Naive thymus-derived CD4-positive, alpha-beta T cell (primary cell): ENCODE measurements at regions not wholly inside any gene's neighbourhood (a gene's known extent, or its start where the extent isn't known, plus 50 kb on each side); places are given as distances from the start of the nearest gene placed in this dataset.

Experiments used
- ATAC-seq: fragments of 150-1000 bp; cut with Tn5 transposase; 2 replicates; pipeline ENCODE4 v1.10.0; 2021; ENCODE audit warnings: mild to moderate bottlenecking, moderate library complexity
- CTCF ChIA-PET: fragments of 350-600 bp; sonication (Branson Sonifier 250); formaldehyde crosslinking; loops from one replicate; lab custom pipeline; 2021; ENCODE audit warnings: antibody characterized with exemption; lab: Charles Lee
- POLR2A ChIA-PET: fragments of 350-600 bp; sonication (Branson Sonifier 250); formaldehyde crosslinking; loops from one replicate; lab custom pipeline; 2021; ENCODE audit warnings: antibody characterized with exemption, inconsistent platforms; lab: Charles Lee
- DNase-seq, 9 donors: peaks; one replicate each; pipeline versions ENCODE4 v3.0.0 to v3.0.0-alpha.2; 2020 to 2022; ENCODE audit warnings: mixed read lengths in 1 of 9
- H3K27ac ChIP-seq: one replicate; pipeline ENCODE4 v1.7.0; 2013; ENCODE audit warnings: mild to moderate bottlenecking, low read depth, low read length, moderate library complexity
- H3K27me3 ChIP-seq, 2 donors: one replicate each; pipeline ENCODE4 v1.7.0; 2013; ENCODE audit warnings: low read length in 2 of 2, mild to moderate bottlenecking in 2 of 2, moderate library complexity in 2 of 2; ENCODE audit not compliant: control insufficient read depth in 2 of 2, insufficient read depth in 2 of 2
- H3K36me3 ChIP-seq, 3 experiments: 1 replicate in 2 of 3; 2 replicates in 1 of 3; pipeline ENCODE4 v1.7.0; 2013; ENCODE audit warnings: low read length in 3 of 3, mild to moderate bottlenecking in 3 of 3, moderate library complexity in 1 of 3; ENCODE audit not compliant: insufficient read depth in 3 of 3, control insufficient read depth in 2 of 3
- H3K4me1 ChIP-seq, 2 donors: one replicate each; pipeline ENCODE4 v1.7.0; 2013; ENCODE audit warnings: low read length in 2 of 2, mild to moderate bottlenecking in 2 of 2, moderate library complexity in 1 of 2; ENCODE audit not compliant: control insufficient read depth in 2 of 2, insufficient read depth in 2 of 2
- H3K4me3 ChIP-seq: 2 replicates; pipeline ENCODE4 v1.7.0; 2013; ENCODE audit warnings: mild to moderate bottlenecking, low read length
- H3K9me3 ChIP-seq, 3 experiments: 1 replicate in 2 of 3; 2 replicates in 1 of 3; pipeline ENCODE4 v1.7.0; 2013; ENCODE audit warnings: low read length in 3 of 3; ENCODE audit not compliant: control insufficient read depth in 2 of 3
- H3K27ac Mint-ChIP-seq, 9 donors: one replicate each; pipeline ENCODE4 v1.8.0; 2020 to 2022; ENCODE audit warnings: mixed read lengths in 9 of 9, mild to moderate bottlenecking in 8 of 9, moderate library complexity in 5 of 9, inconsistent platforms in 2 of 9
- H3K27me3 Mint-ChIP-seq, 5 donors: one replicate each; pipeline ENCODE4 v1.8.0; 2021 to 2022; ENCODE audit warnings: mixed read lengths in 5 of 5, mild to moderate bottlenecking in 1 of 5
- H3K36me3 Mint-ChIP-seq, 5 donors: one replicate each; pipeline ENCODE4 v1.8.0; 2020 to 2022; ENCODE audit warnings: mixed read lengths in 5 of 5, mild to moderate bottlenecking in 3 of 5, inconsistent platforms in 1 of 5
- H3K4me1 Mint-ChIP-seq, 7 donors: one replicate each; pipeline ENCODE4 v1.8.0; 2020 to 2022; ENCODE audit warnings: mixed read lengths in 7 of 7, mild to moderate bottlenecking in 3 of 7, inconsistent platforms in 1 of 7
- H3K4me3 Mint-ChIP-seq, 10 donors: one replicate each; pipeline ENCODE4 v1.8.0; 2020 to 2022; ENCODE audit warnings: mild to moderate bottlenecking in 10 of 10, mixed read lengths in 10 of 10, moderate library complexity in 6 of 10, inconsistent platforms in 2 of 10
- H3K9me3 Mint-ChIP-seq, 11 donors: one replicate each; pipeline ENCODE4 v1.8.0; 2020 to 2022; ENCODE audit warnings: mixed read lengths in 11 of 11, mild to moderate bottlenecking in 4 of 11, inconsistent platforms in 1 of 11, moderate library complexity in 1 of 11
- intact Hi-C, 2 donors: fragments of 100-400 bp; cut with micrococcal nuclease; formaldehyde crosslinking; loops; one replicate each; pipeline ENCODE4 v1.15.1; 2023

GRCh38 chr1:80384959-80385358 lies 1378.4 kb upstream of the ADGRL4 start:
- Mint-ChIP-seq H3K9me3 (peaks cover 0 to 22% (median 6%) of the 10 kb centered on the region in 11 donors), H3K27ac (no peak overlapping the region), H3K4me3 (no peak overlapping the region), H3K4me1 (no peaks in the 10 kb centered on the region), H3K27me3 (no peaks in the 10 kb centered on the region), H3K36me3 (no peaks in the 10 kb centered on the region)
- intact Hi-C loops, result no loop called here
- no peaks in the 10 kb centered on the region for H3K9me3 ChIP-seq
- no peaks in the 10 kb centered on the region for H3K36me3 ChIP-seq
- ChIA-PET POLR2A (no interaction called here), CTCF (interaction anchor here (0.6 kb wide), 2 partner anchors 157 to 259 kb away, joined by 3 read pairs; no protein-coding TSS in a partner anchor)
- no peak for DNase-seq
- no peak for ATAC-seq
- H3K4me3 ChIP-seq, result no peak overlapping the region
- no peaks in the 10 kb centered on the region for H3K27me3 ChIP-seq
- H3K4me1 ChIP-seq, result no peaks in the 10 kb centered on the region
- H3K27ac ChIP-seq, result no peak overlapping the region

GRCh38 chr1:80384083-80384830 lies 1377.7 kb upstream of the ADGRL4 start:
- Histone ChIP-seq H3K4me3 (no peak overlapping the region), H3K36me3 (no peaks in the 10 kb centered on the region), H3K4me1 (no peaks in the 10 kb centered on the region), H3K27me3 (no peaks in the 10 kb centered on the region), H3K9me3 (no peaks in the 10 kb centered on the region), H3K27ac (no peak overlapping the region)
- no peaks in the 10 kb centered on the region for H3K36me3 Mint-ChIP-seq
- H3K27me3 Mint-ChIP-seq, result no peaks in the 10 kb centered on the region
- no peak overlapping the region for H3K27ac Mint-ChIP-seq
- H3K4me3 Mint-ChIP-seq, result no peak overlapping the region
- CTCF ChIA-PET, result interaction anchor here (0.6 kb wide), 2 partner anchors 157 to 260 kb away, joined by 3 read pairs; no protein-coding TSS in a partner anchor
- intact Hi-C loops, result no loop called here
- peaks cover 0 to 17% (median 4%) of the 10 kb centered on the region in 11 donors for H3K9me3 Mint-ChIP-seq
- DNase-seq (no peak), ATAC-seq (no peak)
- POLR2A ChIA-PET, result no interaction called here
- H3K4me1 Mint-ChIP-seq, result no peaks in the 10 kb centered on the region

GRCh38 chr1:80375662-80376061 lies 1369.1 kb upstream of the ADGRL4 start:
- DNase-seq, result no peak
- Histone ChIP-seq H3K4me3 (no peak overlapping the region), H3K9me3 (no peaks in the 10 kb centered on the region), H3K4me1 (no peaks in the 10 kb centered on the region), H3K36me3 (no peaks in the 10 kb centered on the region), H3K27ac (no peak overlapping the region), H3K27me3 (no peaks in the 10 kb centered on the region)
- H3K27ac Mint-ChIP-seq, result no peak overlapping the region
- H3K36me3 Mint-ChIP-seq, result no peaks in the 10 kb centered on the region
- no peaks in the 10 kb centered on the region for H3K4me1 Mint-ChIP-seq
- ChIA-PET CTCF (no interaction called here), POLR2A (no interaction called here)
- no peak for ATAC-seq
- H3K9me3 Mint-ChIP-seq, result peaks cover 0 to 15% (median 4%) of the 10 kb centered on the region in 11 donors
- no peaks in the 10 kb centered on the region for H3K27me3 Mint-ChIP-seq
- H3K4me3 Mint-ChIP-seq, result no peak overlapping the region
- intact Hi-C loops, result no loop called here

DNA sequence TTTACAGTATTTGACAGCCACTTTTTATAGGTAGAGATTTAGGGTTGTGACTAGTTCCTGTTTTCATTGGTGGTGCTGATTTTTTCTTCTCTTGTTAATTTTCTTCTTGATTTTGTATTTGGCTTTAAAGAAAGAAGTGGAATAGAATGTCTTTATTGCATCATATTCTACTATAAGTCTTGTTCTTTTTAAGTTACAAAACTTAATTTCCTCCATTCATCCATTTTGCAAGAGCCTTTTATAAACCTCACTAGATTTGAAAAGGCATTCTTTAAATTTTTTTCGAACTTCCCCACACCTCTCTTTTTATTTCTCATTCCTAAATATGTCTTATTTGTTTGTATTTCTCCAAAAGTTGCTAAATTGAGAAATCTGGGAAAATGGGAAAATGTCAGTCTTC lies 1368.6 kb upstream of the ADGRL4 start:
- H3K36me3 ChIP-seq, result no peaks in the 10 kb centered on the region
- POLR2A ChIA-PET, result no interaction called here
- CTCF ChIA-PET, result no interaction called here
- Mint-ChIP-seq H3K4me1 (no peaks in the 10 kb centered on the region), H3K27ac (no peak overlapping the region), H3K4me3 (no peak overlapping the region), H3K36me3 (no peaks in the 10 kb centered on the region), H3K27me3 (no peaks in the 10 kb centered on the region), H3K9me3 (peaks cover 0 to 15% (median 4%) of the 10 kb centered on the region in 11 donors)
- no peaks in the 10 kb centered on the region for H3K4me1 ChIP-seq
- no peak overlapping the region for H3K27ac ChIP-seq
- H3K4me3 ChIP-seq, result no peak overlapping the region
- no peaks in the 10 kb centered on the region for H3K27me3 ChIP-seq
- DNase-seq, result no peak
- H3K9me3 ChIP-seq, result no peaks in the 10 kb centered on the region
- no peak for ATAC-seq
- intact Hi-C loops, result no loop called here

GRCh38 chr1:80369780-80370179 lies 1363.2 kb upstream of the ADGRL4 start:
- no peak overlapping the region for H3K4me3 ChIP-seq
- H3K4me1 Mint-ChIP-seq, result no peaks in the 10 kb centered on the region
- no peaks in the 10 kb centered on the region for H3K9me3 ChIP-seq
- H3K36me3 Mint-ChIP-seq, result no peaks in the 10 kb centered on the region
- POLR2A ChIA-PET, result no interaction called here
- no peak overlapping the region for H3K27ac Mint-ChIP-seq
- DNase-seq (no peak), ATAC-seq (no peak)
- no peaks in the 10 kb centered on the region for H3K27me3 ChIP-seq
- no peaks in the 10 kb centered on the region for H3K36me3 ChIP-seq
- H3K4me1 ChIP-seq, result no peaks in the 10 kb centered on the region
- CTCF ChIA-PET, result no interaction called here
- H3K27me3 Mint-ChIP-seq, result no peaks in the 10 kb centered on the region
- no peak overlapping the region for H3K27ac ChIP-seq
- H3K9me3 Mint-ChIP-seq, result peaks cover 1 to 9% (median 4%) of the 10 kb centered on the region in 11 donors
- intact Hi-C loops, result no loop called here
- no peak overlapping the region for H3K4me3 Mint-ChIP-seq

- no peaks in the 10 kb centered on the region for H3K27me3 Mint-ChIP-seq
- POLR2A ChIA-PET, result no interaction called here
- intact Hi-C loops, result no loop called here
- H3K9me3 Mint-ChIP-seq, result peaks cover 2 to 11% (median 6%) of the 10 kb centered on the region in 11 donors
- DNase-seq, result no peak
- Histone ChIP-seq H3K27ac (no peak overlapping the region), H3K27me3 (no peaks in the 10 kb centered on the region), H3K4me1 (no peaks in the 10 kb centered on the region), H3K36me3 (no peaks in the 10 kb centered on the region), H3K9me3 (no peaks in the 10 kb centered on the region), H3K4me3 (no peak overlapping the region)
- ATAC-seq, result no peak
- no peaks in the 10 kb centered on the region for H3K4me1 Mint-ChIP-seq
- CTCF ChIA-PET, result no interaction called here
- no peak overlapping the region for H3K27ac Mint-ChIP-seq
- H3K4me3 Mint-ChIP-seq, result no peak overlapping the region
- H3K36me3 Mint-ChIP-seq, result no peaks in the 10 kb centered on the region
Measured at GRCh38 chr1:80367058-80367457, 1360.5 kb upstream of the ADGRL4 start.

DNA sequence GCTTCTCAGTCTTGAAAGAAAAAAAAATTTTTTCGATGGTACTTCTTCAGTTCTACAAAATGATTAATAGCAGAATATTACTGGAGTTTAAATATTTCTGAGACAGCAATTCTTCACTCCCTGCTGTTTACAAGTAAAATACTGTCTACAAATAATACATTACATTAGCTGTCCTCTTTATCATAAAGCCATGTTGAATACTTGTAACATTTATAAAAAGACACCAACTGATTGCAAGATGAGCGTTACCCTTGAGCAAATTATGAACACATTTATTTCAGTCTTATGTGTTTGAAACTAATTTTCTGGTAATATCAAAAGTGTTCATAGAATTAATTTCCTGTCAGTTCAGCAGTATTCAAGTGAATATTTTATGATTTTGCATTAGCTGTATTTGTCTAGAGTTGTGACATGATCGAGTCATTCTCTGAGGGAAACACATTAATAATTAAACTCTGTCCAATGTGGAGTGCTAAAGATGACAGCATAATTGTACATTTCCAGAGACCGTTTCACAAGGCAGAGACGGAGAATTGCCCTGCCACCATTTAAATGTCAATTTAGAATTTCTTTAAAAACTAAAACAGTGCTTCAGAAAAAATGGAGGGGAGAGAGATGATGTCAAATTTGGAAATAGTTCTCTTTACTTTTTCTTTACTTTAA lies 1359.0 kb upstream of the ADGRL4 start:
- DNase-seq (no peak), ATAC-seq (no peak)
- POLR2A ChIA-PET, result no interaction called here
- intact Hi-C loops, result no loop called here
- H3K9me3 Mint-ChIP-seq, result peaks cover 3 to 20% (median 8%) of the 10 kb centered on the region in 11 donors
- H3K36me3 Mint-ChIP-seq, result no peaks in the 10 kb centered on the region
- H3K4me3 ChIP-seq, result no peak overlapping the region
- H3K4me1 ChIP-seq, result no peaks in the 10 kb centered on the region
- H3K27me3 Mint-ChIP-seq, result no peaks in the 10 kb centered on the region
- no peaks in the 10 kb centered on the region for H3K4me1 Mint-ChIP-seq
- CTCF ChIA-PET, result no interaction called here
- no peak overlapping the region for H3K4me3 Mint-ChIP-seq
- H3K36me3 ChIP-seq, result no peaks in the 10 kb centered on the region
- H3K9me3 ChIP-seq, result no peaks in the 10 kb centered on the region
- no peaks in the 10 kb centered on the region for H3K27me3 ChIP-seq
- H3K27ac Mint-ChIP-seq, result no peak overlapping the region
- no peak overlapping the region for H3K27ac ChIP-seq
